Stimulated activated naive CD8-positive, alpha-beta T cell treated with anti-CD3 and anti-CD28 coated beads, Interleukin-15, amount 100 ng/mL, for 72 hours (primary cell): ENCODE measurements at regions not wholly inside any gene's neighbourhood (a gene's known extent, or its start where the extent isn't known, plus 50 kb on each side); places are given as distances from the start of the nearest gene placed in this dataset.
"Not testable (repeated sequence)": the region's sequence is repeated elsewhere in the genome, so short reads cannot be mapped to it uniquely, and the experiment has no call there.

ENCODE experiments used
- ATAC-seq: fragments of 150-1000 bp; cut with Tn5 transposase; 2 replicates; pipeline ENCODE4 v1.10.0; 2021; ENCODE audit warnings: mild to moderate bottlenecking, moderate library complexity
- DNase-seq, 2 donors: peaks; one replicate each; pipeline ENCODE4 v3.0.0; 2021 to 2022
- H3K27ac Mint-ChIP-seq, 2 donors: one replicate each; pipeline ENCODE4 v1.8.0; 2022; ENCODE audit warnings: mild to moderate bottlenecking in 2 of 2, mixed read lengths in 2 of 2, moderate library complexity in 2 of 2
- H3K27me3 Mint-ChIP-seq: one replicate; pipeline ENCODE4 v1.8.0; 2022; ENCODE audit warnings: mixed read lengths
- H3K4me1 Mint-ChIP-seq: one replicate; pipeline ENCODE4 v1.8.0; 2022; ENCODE audit warnings: mild to moderate bottlenecking, mixed read lengths
- H3K4me3 Mint-ChIP-seq, 2 donors: one replicate each; pipeline ENCODE4 v1.8.0; 2022; ENCODE audit warnings: mild to moderate bottlenecking in 2 of 2, mixed read lengths in 2 of 2, moderate library complexity in 1 of 2
- H3K9me3 Mint-ChIP-seq, 2 donors: one replicate each; pipeline ENCODE4 v1.8.0; 2022; ENCODE audit warnings: mixed read lengths in 2 of 2

DNA sequence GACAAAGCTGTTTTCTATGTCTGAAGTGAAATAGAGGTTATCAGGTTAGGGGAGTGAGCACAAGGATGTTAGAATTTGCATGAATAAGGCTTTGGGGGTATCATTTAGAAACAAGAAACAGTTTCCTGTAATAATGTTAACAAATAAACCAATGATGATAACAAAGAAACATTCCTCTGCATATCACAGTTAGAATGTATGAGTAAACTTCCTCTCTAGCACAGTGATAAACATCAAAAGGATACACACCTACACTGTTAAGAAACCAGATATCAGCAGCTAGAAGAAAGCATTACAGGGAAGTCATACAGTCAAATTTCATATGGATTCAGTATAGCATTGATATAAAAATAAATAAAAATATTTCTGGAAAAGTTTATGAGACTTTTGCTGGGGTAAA, 340.0 kb upstream of the MAGEB16 start:
- Mint-ChIP-seq H3K27ac (no peak overlapping the region), H3K4me3 (no peak overlapping the region), H3K9me3 (no peaks in the 10 kb centered on the region), H3K4me1 (no peaks in the 10 kb centered on the region), H3K27me3 (no peaks in the 10 kb centered on the region)
- ATAC-seq (no peak), DNase-seq (no peak)

DNA sequence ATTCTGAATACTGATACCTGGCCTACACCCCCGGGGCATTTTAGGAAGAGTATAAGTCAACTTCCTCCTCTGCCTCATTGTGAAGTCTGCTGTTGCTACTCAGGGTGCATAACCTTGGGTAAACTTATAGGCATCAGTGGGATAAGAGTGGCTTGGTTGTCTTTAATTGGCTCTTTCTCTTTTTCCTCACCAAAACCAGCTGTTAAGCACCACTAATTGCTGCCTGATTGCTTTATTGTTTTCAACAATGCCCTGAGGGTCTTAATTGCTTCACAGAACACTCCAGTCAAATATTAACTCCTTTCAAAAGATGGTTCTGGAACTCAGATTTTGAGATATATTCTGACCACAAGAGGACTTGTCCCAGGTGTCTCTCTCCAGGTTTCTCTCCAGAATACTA, 337.0 kb upstream of the MAGEB16 start:
- H3K27me3 Mint-ChIP-seq = no peaks in the 10 kb centered on the region
- DNase-seq = no peak
- no peaks in the 10 kb centered on the region for H3K9me3 Mint-ChIP-seq
- no peak overlapping the region for H3K27ac Mint-ChIP-seq
- no peaks in the 10 kb centered on the region for H3K4me1 Mint-ChIP-seq
- no peak for ATAC-seq
- no peak overlapping the region for H3K4me3 Mint-ChIP-seq

DNA sequence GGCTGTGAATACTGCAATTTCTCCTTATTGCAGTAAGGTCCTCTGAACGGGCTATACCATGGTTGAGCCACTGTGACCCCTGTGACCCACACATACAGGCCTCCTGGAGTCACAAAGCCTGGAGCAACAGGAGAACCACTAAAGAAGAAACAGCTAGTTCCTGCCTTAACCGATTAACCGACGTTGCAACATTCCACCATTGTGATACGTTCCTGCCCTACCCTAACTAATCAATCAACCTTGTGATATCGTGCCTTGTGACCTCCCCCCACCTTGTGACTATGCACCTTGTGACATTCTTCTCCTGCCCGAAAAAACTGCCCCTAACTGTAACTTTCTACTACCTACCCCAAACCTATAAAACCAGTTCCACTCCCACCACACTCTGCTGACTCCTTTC, 301.5 kb upstream of the MAGEB16 start:
- H3K4me3 Mint-ChIP-seq = not testable (repeated sequence)

DNA sequence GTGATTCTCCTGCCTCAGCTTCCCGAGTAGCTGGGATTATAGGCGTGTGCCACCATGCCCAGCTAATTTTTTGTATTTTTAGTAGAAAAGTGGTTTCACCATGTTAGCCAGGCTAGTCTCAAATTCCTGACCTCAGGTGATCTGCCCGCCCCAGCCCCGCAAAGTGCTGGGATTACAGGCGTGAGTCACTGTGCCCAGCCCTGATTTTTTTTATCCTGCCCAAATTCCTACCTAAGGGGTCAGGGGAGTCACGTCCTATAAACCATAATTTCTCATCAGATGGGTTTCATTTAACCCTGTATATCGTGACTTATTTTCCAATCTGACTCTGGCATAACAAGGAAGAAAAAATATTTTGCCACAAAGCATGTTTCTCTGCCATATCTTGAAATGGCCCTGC, 300.7 kb upstream of the MAGEB16 start:
- DNase-seq, H3K9me3 Mint-ChIP-seq, H3K4me3 Mint-ChIP-seq, H3K27me3 Mint-ChIP-seq, H3K27ac Mint-ChIP-seq, H3K4me1 Mint-ChIP-seq, ATAC-seq: not testable (repeated sequence)

More for the DNA sequence above, 301.5 kb upstream of the MAGEB16 start:
- not testable (repeated sequence) for H3K27ac Mint-ChIP-seq, H3K9me3 Mint-ChIP-seq, ATAC-seq, H3K27me3 Mint-ChIP-seq, H3K4me1 Mint-ChIP-seq, DNase-seq

DNA sequence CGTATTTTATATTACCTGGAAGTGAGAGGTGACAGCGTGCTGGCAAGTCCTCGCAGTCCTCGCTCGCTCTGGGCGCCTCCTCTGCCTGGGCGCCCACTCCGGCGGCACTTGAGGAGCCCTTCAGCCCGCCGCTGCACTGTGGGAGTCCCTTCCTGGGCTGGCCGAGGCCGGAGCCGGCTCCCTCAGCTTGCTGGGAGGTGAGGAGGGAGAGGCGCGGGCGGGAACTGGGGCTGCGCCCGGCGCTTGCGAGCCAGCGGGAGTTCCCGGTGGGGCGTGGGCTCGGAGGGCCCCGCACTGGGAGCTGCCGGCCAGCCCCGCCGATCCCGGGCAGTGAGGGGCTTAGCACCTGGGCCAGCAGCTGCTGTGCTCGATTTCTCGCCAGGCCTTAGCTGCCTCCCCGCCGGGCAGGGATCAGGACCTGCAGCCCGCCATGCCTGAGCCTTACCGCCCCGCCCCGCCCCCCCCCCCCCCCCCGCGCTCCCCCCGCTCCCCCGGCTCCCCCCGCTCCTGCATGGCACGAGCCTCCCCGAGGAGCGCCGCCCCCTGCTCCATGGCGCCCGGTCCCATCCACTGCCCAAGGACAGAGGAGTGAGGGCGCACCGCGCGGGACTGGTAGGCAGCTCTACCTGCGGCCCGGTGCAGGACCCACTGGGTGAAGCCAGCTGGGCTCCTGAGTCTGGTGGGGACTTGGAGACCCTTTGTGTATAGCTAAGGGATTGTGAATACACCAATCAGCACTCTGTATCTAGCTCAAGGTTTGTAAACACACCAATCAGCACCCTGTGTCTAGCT, 298.9 kb upstream of the MAGEB16 start:
- H3K4me3 Mint-ChIP-seq = no peak overlapping the region
- ATAC-seq = no peak
- no peaks in the 10 kb centered on the region for H3K4me1 Mint-ChIP-seq
- no peaks in the 10 kb centered on the region for H3K27me3 Mint-ChIP-seq
- no peak for DNase-seq
- no peaks in the 10 kb centered on the region for H3K9me3 Mint-ChIP-seq
- no peak overlapping the region for H3K27ac Mint-ChIP-seq

DNA sequence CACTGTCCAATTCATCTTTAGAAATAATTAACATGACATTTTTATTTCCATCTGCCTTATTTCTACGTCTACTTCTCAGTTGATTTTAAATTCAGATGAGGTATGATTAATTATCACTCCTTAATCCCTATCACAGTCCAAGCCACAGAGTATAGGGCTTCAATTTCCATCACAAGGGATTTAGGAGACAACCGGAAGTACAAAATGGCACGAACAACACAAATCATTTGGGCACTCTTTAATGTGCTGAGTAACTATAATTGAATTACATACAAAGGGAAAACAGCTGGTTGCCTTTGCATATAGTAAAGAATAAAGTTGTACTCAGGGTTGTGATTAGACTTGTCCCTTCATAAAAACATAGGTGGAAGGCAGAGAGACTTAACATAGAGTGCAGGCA, 290.4 kb upstream of the MAGEB16 start:
- H3K27me3 Mint-ChIP-seq = no peaks in the 10 kb centered on the region
- ATAC-seq (no peak), DNase-seq (no peak)
- no peaks in the 10 kb centered on the region for H3K4me1 Mint-ChIP-seq
- H3K4me3 Mint-ChIP-seq = no peak overlapping the region
- H3K9me3 Mint-ChIP-seq = peaks cover 4 to 8% of the 10 kb centered on the region in 2 donors
- H3K27ac Mint-ChIP-seq = no peak overlapping the region

DNA sequence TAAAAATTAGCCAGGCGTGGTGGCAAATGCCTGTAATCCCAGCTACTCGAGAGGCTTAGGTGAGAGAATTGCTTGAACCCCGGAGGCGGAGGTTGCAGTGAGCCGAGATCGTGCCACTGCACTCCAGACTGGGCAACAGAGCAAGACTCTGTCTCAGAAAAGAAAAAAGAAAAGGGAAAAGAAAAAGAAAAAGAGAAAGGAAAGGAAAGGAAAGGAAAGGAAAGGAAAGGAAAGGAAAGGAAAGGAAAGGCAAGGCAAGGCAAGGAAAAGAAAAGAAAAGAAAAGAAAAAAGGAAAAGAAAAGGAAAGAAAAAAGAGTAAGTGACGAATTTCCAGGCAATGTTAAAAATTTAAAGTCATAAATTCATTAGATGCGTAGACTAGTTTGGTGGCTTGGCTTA, 250.1 kb upstream of the MAGEB16 start:
- H3K4me1 Mint-ChIP-seq, H3K27ac Mint-ChIP-seq, H3K9me3 Mint-ChIP-seq, H3K27me3 Mint-ChIP-seq, ATAC-seq, DNase-seq, H3K4me3 Mint-ChIP-seq: not testable (repeated sequence)

DNA sequence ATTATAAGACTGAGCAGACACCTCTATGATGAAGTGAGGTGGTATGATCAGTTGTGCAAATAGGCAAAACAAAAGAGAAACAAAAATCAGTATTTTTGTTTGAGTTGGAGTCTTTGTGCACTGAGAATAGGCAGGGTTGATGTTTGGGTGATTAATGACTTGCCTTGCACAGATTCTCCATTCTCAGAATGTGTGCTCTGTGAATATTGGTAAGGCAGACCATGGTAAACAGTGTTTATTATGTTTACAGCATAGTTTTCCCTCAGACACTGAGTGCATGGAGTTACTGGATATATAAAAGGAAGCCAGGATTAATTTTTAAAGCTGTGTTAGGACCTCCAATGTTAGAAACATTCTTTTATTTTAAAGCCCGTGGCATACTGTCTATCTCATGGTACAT, 240.2 kb upstream of the MAGEB16 start:
- Mint-ChIP-seq H3K9me3 (no peaks in the 10 kb centered on the region), H3K4me3 (no peak overlapping the region), H3K4me1 (no peaks in the 10 kb centered on the region), H3K27me3 (no peaks in the 10 kb centered on the region), H3K27ac (no peak overlapping the region)
- ATAC-seq = no peak
- no peak for DNase-seq

DNA sequence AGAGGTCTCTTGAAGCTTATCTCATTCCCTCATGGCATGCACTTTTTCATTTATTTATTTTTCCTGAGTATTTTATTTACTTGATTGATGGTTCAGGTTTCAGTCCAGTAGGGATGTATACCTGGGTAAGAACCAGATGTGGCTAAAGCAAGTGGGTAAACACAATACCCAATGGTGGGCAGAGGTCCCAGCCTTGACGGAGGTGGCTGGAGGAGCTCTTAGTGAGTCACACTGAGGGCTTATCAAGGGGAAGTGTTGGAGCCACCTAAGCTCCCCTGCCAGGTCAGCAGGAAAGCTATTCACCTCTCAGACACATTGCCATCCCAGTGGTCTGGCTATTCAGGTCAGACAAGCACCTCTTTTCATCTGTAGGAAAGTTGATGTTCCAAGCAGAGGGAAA, 236.2 kb upstream of the MAGEB16 start:
- DNase-seq (no peak), ATAC-seq (no peak)
- H3K27ac Mint-ChIP-seq = no peak overlapping the region
- no peak overlapping the region for H3K4me3 Mint-ChIP-seq
- H3K4me1 Mint-ChIP-seq = no peaks in the 10 kb centered on the region
- no peaks in the 10 kb centered on the region for H3K9me3 Mint-ChIP-seq
- H3K27me3 Mint-ChIP-seq = no peaks in the 10 kb centered on the region

DNA sequence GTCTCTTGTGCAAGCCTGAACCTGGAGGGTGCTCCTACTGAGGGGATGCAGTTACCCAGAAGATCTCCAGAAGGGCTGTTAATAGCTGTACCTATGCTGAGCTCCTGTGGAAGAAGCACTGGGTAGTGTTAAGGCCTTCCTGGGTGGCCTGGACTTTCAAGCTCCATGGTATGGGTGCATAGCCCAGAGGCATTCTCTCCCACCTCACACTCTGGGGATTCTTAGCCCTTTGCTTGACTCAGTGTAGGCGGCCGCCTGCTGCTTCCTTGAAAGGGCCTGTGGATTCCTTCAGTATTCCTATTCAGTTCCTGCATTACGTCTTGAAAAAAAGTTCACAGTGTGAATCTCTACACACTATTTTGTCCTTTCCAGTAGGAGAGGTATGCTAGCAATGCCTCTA, 235.7 kb upstream of the MAGEB16 start:
- no peaks in the 10 kb centered on the region for H3K27me3 Mint-ChIP-seq

DNA sequence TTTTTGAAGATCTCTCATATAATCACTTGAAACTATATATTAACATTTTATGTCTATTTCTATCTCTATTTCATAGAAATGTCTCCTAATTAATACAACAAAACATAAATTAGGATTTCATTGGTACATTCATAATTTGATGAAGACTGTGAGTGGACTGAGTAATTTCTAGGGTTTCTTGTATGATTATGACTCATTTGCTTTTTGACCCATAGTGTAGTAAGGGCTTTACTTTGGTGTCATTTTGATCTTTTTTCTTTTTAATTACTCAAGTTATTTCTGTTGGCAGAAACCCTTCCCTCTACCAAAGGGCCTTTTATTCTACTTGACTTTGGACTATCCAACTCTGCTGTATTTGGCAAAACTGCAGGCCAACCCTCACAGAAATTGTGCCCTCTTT, 207.9 kb upstream of the MAGEB16 start:
- no peak overlapping the region for H3K4me3 Mint-ChIP-seq
- no peaks in the 10 kb centered on the region for H3K9me3 Mint-ChIP-seq
- no peaks in the 10 kb centered on the region for H3K4me1 Mint-ChIP-seq
- DNase-seq = no peak
- H3K27me3 Mint-ChIP-seq = no peaks in the 10 kb centered on the region
- ATAC-seq = no peak
- H3K27ac Mint-ChIP-seq = no peak overlapping the region

More for the DNA sequence above, 235.7 kb upstream of the MAGEB16 start:
- no peaks in the 10 kb centered on the region for H3K9me3 Mint-ChIP-seq
- H3K4me1 Mint-ChIP-seq = no peaks in the 10 kb centered on the region
- H3K27ac Mint-ChIP-seq = no peak overlapping the region
- DNase-seq (no peak), ATAC-seq (no peak)
- no peak overlapping the region for H3K4me3 Mint-ChIP-seq

DNA sequence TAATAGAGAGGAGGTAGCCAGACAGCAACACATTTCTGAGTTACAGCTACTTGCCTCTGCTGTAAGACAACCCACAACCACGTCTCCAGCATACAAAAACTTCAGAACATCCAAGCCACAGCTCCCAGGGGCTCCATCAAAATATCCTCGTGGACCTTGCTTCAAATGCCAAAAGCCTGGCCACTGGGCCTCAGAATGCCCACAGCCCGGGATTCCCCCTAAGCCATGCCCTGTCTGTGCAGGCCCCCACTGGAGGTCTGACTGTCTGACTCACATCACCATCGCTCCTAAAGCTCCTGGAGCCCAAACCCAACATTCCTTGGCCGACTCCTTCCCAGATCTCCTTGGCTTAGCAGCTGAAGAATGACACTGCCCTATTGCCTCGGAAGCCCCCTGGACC, 186.6 kb upstream of the MAGEB16 start:
- not testable (repeated sequence) for H3K4me3 Mint-ChIP-seq, H3K27me3 Mint-ChIP-seq, DNase-seq, ATAC-seq, H3K27ac Mint-ChIP-seq, H3K4me1 Mint-ChIP-seq
- peaks cover 11 to 16% of the 10 kb centered on the region in 2 donors for H3K9me3 Mint-ChIP-seq

DNA sequence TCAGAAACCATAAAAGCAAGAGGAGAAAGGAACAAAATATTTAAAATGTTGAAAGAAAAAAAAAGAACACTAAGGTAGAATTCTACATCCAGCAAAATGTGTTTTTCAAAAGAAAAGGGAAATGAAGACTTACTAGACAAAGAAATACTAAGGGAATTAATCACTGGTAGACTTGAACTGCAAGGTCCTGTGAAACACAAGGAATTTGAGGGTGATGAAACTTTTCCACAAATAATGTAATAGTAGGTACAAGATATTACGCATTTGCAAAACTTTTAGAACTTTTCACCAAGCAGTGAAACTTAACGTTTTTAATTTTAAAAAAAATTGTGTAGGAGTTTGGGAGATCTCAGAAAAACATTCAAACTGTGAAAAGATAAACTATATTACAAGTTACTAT, 180.3 kb upstream of the MAGEB16 start:
- ATAC-seq = no peak
- Mint-ChIP-seq H3K4me3 (no peak overlapping the region), H3K27me3 (no peaks in the 10 kb centered on the region), H3K9me3 (peaks cover 0 to 6% of the 10 kb centered on the region in 2 donors), H3K27ac (no peak overlapping the region), H3K4me1 (no peaks in the 10 kb centered on the region)
- no peak for DNase-seq

DNA sequence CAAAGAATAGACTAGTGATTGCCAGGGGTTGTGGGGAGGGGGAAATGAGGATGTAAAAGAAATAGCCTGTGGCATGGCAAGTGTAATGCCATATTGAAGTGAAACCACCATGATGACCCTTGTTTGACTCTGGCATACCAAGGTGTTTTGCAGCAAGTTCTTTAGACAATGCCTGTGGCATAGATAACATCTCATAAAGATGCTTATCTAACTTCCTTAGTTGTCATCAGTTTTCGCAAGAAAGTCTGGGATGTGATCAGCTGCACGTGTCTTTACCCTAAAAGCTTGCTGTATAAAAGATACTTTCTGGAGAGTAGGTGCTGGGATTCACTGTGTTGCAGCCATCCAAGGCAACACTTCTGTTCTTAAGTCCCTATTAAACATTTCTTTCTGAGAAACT, 176.1 kb upstream of the MAGEB16 start:
- DNase-seq (no peak), ATAC-seq (no peak)
- Mint-ChIP-seq H3K9me3 (peaks cover 0 to 6% of the 10 kb centered on the region in 2 donors), H3K4me3 (no peak overlapping the region), H3K27ac (no peak overlapping the region), H3K27me3 (no peaks in the 10 kb centered on the region), H3K4me1 (no peaks in the 10 kb centered on the region)

DNA sequence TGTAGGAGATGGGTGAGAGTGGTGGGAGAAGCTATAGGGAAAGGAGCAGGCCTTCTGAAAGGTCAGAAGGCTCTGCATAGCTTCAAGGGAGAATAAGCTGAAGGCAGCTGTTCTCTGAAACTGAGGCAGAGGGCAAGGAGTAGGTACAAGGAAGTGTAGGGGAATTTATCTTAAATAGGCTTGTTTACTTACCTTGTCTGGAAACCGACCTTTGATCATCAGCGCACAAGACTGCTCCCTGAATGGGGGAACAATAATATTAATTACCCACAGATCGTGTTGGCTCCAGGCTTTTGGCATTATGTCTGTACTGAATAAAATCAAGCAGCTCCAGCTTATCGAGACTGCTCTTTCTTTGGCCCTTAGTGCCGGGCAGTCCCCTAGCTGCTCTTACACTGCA, 175.5 kb upstream of the MAGEB16 start:
- DNase-seq = no peak
- H3K4me1 Mint-ChIP-seq = no peaks in the 10 kb centered on the region
- H3K27ac Mint-ChIP-seq = no peak overlapping the region
- peaks cover 0 to 6% of the 10 kb centered on the region in 2 donors for H3K9me3 Mint-ChIP-seq
- no peaks in the 10 kb centered on the region for H3K27me3 Mint-ChIP-seq
- no peak for ATAC-seq
- H3K4me3 Mint-ChIP-seq = no peak overlapping the region

DNA sequence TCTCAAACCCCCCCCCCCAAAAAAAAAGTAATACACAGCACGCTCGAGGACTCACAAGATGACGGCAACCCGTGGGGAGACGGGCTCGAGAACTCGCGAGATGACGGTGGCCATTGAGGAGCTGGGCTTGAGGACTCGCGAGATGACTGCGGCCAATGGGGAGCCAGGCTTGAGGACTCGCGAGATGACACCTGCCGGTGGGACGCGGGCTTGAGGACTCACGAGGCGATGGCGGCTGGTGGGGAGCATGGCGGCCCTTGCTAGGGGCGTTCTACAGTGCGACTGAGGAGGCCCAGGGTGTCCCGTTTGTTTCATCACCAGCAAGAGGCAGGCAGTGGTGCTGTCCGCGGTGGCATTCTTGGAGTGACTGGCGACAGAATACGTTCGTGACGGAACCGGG, 172.4 kb upstream of the MAGEB16 start:
- ATAC-seq = no peak
- H3K27me3 Mint-ChIP-seq = no peaks in the 10 kb centered on the region
- H3K27ac Mint-ChIP-seq = no peak overlapping the region
- no peaks in the 10 kb centered on the region for H3K4me1 Mint-ChIP-seq
- no peak overlapping the region for H3K4me3 Mint-ChIP-seq
- no peak for DNase-seq
- H3K9me3 Mint-ChIP-seq = peaks cover 0 to 6% of the 10 kb centered on the region in 2 donors

DNA sequence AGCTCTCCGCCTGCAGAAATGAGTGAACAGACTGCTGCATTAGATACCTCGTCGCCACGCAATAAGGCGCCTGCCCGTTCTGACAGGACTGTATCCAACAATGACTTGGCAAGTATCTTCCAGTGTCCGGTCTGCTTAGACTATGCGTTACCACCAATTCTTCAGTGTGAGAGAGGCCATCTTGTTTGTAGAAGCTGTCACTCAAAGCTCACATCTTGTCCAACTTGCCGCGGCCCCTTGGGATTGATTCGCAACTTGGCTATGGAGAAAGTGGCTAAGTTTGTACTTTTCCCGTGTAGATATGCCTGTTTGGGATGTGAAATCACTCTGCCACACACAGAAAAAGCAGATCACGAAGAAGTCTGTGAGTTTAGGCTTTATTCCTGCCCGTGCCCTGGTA, 172.0 kb upstream of the MAGEB16 start:
- Mint-ChIP-seq H3K27ac (no peak overlapping the region), H3K4me1 (no peaks in the 10 kb centered on the region), H3K27me3 (no peaks in the 10 kb centered on the region), H3K4me3 (no peak overlapping the region), H3K9me3 (peaks cover 0 to 6% of the 10 kb centered on the region in 2 donors)
- DNase-seq (no peak), ATAC-seq (no peak)
